Glutamatergic neuron (in vitro differentiated cells): ENCODE measurements at regions not wholly inside any gene's neighbourhood (a gene's known extent, or its start where the extent isn't known, plus 50 kb on each side); places are given as distances from the start of the nearest gene placed in this dataset.

ENCODE experiments used
- DNase-seq: peaks from one replicate; pipeline ENCODE4 v3.0.0; 2022
- H3K27ac Mint-ChIP-seq: one replicate; pipeline ENCODE4 v1.8.0; 2020; ENCODE audit warnings: mild to moderate bottlenecking, mixed read lengths, inconsistent platforms; ENCODE audit not compliant: unreplicated experiment
- H3K27me3 Mint-ChIP-seq: one replicate; pipeline ENCODE4 v1.8.0; 2020; ENCODE audit warnings: mild to moderate bottlenecking, moderate library complexity, mixed read lengths, inconsistent platforms; ENCODE audit not compliant: unreplicated experiment
- H3K36me3 Mint-ChIP-seq: one replicate; pipeline ENCODE4 v1.8.0; 2020; ENCODE audit warnings: mild to moderate bottlenecking, mixed read lengths, inconsistent platforms; ENCODE audit not compliant: unreplicated experiment
- H3K4me1 Mint-ChIP-seq: one replicate; pipeline ENCODE4 v1.8.0; 2020; ENCODE audit warnings: mild to moderate bottlenecking, low read depth, mixed read lengths, inconsistent platforms; ENCODE audit not compliant: unreplicated experiment
- H3K4me3 Mint-ChIP-seq: one replicate; pipeline ENCODE4 v1.8.0; 2020; ENCODE audit warnings: mild to moderate bottlenecking, mixed read lengths, inconsistent platforms; ENCODE audit not compliant: unreplicated experiment
- H3K9me3 Mint-ChIP-seq: one replicate; pipeline ENCODE4 v1.8.0; 2020; ENCODE audit warnings: mild to moderate bottlenecking, moderate library complexity, mixed read lengths, inconsistent platforms; ENCODE audit not compliant: unreplicated experiment
- TF ChIP-seq, protein P1 (sequence below): fragments of 200-600 bp; sonication (generic); IDR thresholded peaks from one replicate; pipeline ENCODE4 v1.5.0; 2021; ENCODE audit not compliant: partially characterized antibody, unreplicated experiment

DNA sequence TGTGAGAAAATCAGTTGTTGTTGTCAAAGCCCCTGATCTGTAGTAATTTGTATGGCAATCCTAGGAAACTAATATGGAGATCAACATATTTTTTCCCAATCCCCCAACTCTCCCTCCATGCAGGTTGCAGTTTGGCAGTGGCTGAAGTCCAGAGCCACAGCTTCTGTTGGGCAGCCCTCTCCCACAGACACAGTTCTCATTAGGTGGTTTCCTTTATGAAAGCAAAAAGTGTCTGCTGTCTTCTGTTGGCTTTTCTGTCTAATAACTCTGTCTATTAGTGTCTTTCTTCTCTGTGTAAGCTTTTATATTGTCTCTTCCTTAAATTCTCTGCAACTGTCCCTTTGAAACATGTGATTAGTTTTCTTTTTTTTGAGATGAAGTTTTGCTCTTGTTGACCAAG lies 914.3 kb upstream of the NCAM2 start:
- Mint-ChIP-seq H3K36me3 (no peaks in the 10 kb centered on the region), H3K4me1 (no peaks in the 10 kb centered on the region)
- TF ChIP-seq, protein P1, sequence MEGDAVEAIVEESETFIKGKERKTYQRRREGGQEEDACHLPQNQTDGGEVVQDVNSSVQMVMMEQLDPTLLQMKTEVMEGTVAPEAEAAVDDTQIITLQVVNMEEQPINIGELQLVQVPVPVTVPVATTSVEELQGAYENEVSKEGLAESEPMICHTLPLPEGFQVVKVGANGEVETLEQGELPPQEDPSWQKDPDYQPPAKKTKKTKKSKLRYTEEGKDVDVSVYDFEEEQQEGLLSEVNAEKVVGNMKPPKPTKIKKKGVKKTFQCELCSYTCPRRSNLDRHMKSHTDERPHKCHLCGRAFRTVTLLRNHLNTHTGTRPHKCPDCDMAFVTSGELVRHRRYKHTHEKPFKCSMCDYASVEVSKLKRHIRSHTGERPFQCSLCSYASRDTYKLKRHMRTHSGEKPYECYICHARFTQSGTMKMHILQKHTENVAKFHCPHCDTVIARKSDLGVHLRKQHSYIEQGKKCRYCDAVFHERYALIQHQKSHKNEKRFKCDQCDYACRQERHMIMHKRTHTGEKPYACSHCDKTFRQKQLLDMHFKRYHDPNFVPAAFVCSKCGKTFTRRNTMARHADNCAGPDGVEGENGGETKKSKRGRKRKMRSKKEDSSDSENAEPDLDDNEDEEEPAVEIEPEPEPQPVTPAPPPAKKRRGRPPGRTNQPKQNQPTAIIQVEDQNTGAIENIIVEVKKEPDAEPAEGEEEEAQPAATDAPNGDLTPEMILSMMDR: no peak

DNA sequence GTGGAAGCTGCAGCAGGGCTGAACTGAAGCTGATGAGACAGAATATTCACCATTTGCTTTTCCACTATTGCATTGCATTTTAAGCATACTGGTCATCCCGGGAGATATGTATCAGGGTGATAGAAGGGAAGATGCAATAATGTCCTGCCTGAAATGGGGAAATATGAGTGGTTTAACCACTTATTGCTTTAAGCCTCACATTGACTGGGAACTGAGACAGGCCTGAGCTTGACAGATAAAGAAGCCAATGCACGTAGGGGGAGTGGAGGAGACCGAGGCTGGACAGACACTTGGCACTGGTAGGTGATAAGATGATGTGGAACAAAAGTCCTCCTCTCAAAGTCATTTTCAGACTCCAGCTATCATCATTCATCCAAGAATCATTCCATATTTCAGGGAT lies 911.7 kb upstream of the NCAM2 start:
- no peaks in the 10 kb centered on the region for H3K9me3 Mint-ChIP-seq
- TF ChIP-seq, protein P1: no peak
- no peak overlapping the region for H3K27ac Mint-ChIP-seq
- no peaks in the 10 kb centered on the region for H3K36me3 Mint-ChIP-seq
- H3K27me3 Mint-ChIP-seq: no peaks in the 10 kb centered on the region
- no peak for DNase-seq
- no peaks in the 10 kb centered on the region for H3K4me1 Mint-ChIP-seq
- H3K4me3 Mint-ChIP-seq: no peak overlapping the region

More for the DNA sequence above, 914.3 kb upstream of the NCAM2 start:
- no peak for DNase-seq
- Mint-ChIP-seq H3K27ac (no peak overlapping the region), H3K9me3 (no peaks in the 10 kb centered on the region), H3K27me3 (no peaks in the 10 kb centered on the region), H3K4me3 (no peak overlapping the region)

DNA sequence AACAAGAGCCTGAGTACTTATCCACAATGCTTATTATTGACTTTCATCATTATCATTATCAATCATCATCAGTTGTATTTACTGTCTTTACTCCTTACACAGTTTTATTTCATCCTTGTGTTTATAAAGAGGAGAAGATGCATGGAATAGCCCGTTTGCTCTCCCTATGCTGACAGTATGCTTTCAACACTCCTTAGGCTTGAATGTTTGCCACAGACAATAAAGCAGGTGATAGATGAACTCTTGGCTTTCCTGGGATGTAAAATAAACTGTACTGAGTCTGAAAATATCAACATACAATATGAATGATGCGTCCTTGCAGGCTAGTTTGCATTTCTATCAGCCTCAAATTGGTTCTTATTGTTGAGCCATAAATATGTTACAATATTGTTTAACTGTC lies 891.8 kb upstream of the NCAM2 start:
- no peaks in the 10 kb centered on the region for H3K27me3 Mint-ChIP-seq
- H3K36me3 Mint-ChIP-seq: no peaks in the 10 kb centered on the region
- no peaks in the 10 kb centered on the region for H3K4me1 Mint-ChIP-seq
- H3K27ac Mint-ChIP-seq: no peak overlapping the region
- TF ChIP-seq, protein P1: no peak
- H3K4me3 Mint-ChIP-seq: no peak overlapping the region
- no peak for DNase-seq
- H3K9me3 Mint-ChIP-seq: no peaks in the 10 kb centered on the region

DNA sequence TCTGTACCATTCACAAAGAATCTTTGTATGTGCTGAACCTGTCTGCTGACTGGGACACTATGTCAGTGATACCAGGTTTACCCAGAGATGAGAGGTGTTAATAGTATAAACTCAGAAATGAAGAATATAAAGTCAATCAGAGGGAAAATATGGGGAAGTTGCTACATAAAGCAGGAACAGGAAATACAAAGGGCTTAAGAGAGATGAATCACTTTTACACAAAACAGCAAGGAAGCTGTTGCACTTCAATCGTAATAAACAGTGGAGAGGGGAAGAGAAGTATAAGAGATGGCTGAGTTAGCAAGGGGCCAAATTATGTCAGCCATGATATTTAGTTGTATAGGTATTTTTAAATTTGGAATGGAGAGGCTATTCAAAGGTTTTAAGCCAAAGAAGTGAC lies 890.2 kb upstream of the NCAM2 start:
- no peaks in the 10 kb centered on the region for H3K36me3 Mint-ChIP-seq
- H3K4me1 Mint-ChIP-seq: no peaks in the 10 kb centered on the region
- H3K9me3 Mint-ChIP-seq: no peaks in the 10 kb centered on the region
- H3K27me3 Mint-ChIP-seq: no peaks in the 10 kb centered on the region
- no peak overlapping the region for H3K27ac Mint-ChIP-seq
- no peak overlapping the region for H3K4me3 Mint-ChIP-seq
- DNase-seq: no peak
- TF ChIP-seq, protein P1: no peak

DNA sequence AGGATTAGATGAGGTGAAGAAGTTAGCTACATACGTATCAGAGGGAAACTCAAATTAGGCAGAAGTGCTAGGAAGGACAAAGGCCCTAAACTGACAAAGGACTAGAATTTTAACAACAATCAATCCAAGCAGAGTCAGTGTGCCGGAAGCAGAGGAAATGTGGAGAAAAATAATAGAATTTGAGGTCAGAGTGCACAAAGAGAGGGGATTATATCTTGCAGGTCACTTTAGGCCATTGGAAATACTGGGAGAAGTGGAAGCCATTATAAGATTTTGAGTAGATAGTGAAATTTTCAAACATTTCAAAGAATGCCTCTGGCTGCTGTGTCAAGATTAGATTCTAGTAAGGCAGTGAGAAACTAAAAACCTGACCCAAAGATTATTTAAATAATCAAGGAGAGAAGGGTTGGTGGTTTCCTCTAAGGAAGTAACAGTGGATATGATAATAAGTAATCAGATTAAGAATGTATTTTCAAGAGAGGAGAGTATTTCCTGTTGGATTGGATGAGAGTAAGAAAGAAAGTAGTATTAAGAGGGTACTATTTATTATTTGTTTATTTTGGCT lies 889.2 kb upstream of the NCAM2 start:
- no peaks in the 10 kb centered on the region for H3K9me3 Mint-ChIP-seq
- no peak for DNase-seq
- no peaks in the 10 kb centered on the region for H3K4me1 Mint-ChIP-seq
- no peak overlapping the region for H3K4me3 Mint-ChIP-seq
- H3K27me3 Mint-ChIP-seq: no peaks in the 10 kb centered on the region
- TF ChIP-seq, protein P1: no peak
- no peak overlapping the region for H3K27ac Mint-ChIP-seq
- H3K36me3 Mint-ChIP-seq: no peaks in the 10 kb centered on the region
